ENCODE measurements at regions not wholly inside any gene's neighbourhood (a gene's known extent, or its start where the extent isn't known, plus 50 kb on each side); places are given as distances from the start of the nearest gene placed in this dataset.
"Not testable (repeated sequence)": the region's sequence is repeated elsewhere in the genome, so short reads cannot be mapped to it uniquely, and the experiment has no call there.

GRCh38 chr10:124150807-124151417 lies 57.5 kb upstream of the CHST15 start:
- Mint-ChIP-seq H3K9me3 (ENCODE audit: insufficient read depth) (no peaks in the 10 kb centered on the region), H3K27me3 (ENCODE audit: low read depth) (peaks cover 14% of the 10 kb centered on the region), H3K36me3 (ENCODE audit: low read depth) (no peaks in the 10 kb centered on the region), H3K27ac (peak overlapping the region; percentile 8), H3K4me3 (no peak overlapping the region), H3K4me1 (ENCODE audit: low read depth) (peaks cover 22% of the 10 kb centered on the region)
- ATAC-seq (no peak), DNase-seq (no peak)
- POLR2A ChIA-PET, result no interaction called here
- CTCF ChIA-PET, result no interaction called here

GRCh38 chr10:124150189-124150806 lies 56.9 kb upstream of the CHST15 start:
- Mint-ChIP-seq H3K9me3 (ENCODE audit: insufficient read depth) (no peaks in the 10 kb centered on the region), H3K27me3 (ENCODE audit: low read depth) (peaks cover 14% of the 10 kb centered on the region), H3K4me1 (ENCODE audit: low read depth) (peaks cover 22% of the 10 kb centered on the region), H3K36me3 (ENCODE audit: low read depth) (no peaks in the 10 kb centered on the region), H3K4me3 (no peak overlapping the region), H3K27ac (no peak overlapping the region)
- DNase-seq (no peak), ATAC-seq (no peak)
- ChIA-PET CTCF (no interaction called here), POLR2A (no interaction called here)

GRCh38 chr10:124149189-124150042 lies 56.0 kb upstream of the CHST15 start:
- POLR2A ChIA-PET, result no interaction called here
- no peaks in the 10 kb centered on the region for H3K36me3 Mint-ChIP-seq (ENCODE audit: low read depth)
- ATAC-seq (no peak), DNase-seq (no peak)
- H3K4me1 Mint-ChIP-seq (ENCODE audit: low read depth), result peaks cover 24% of the 10 kb centered on the region
- H3K4me3 Mint-ChIP-seq, result no peak overlapping the region
- H3K27me3 Mint-ChIP-seq (ENCODE audit: low read depth), result peaks cover 14% of the 10 kb centered on the region
- H3K9me3 Mint-ChIP-seq (ENCODE audit: insufficient read depth), result no peaks in the 10 kb centered on the region
- H3K27ac Mint-ChIP-seq, result no peak overlapping the region
- CTCF ChIA-PET, result no interaction called here

- CTCF ChIA-PET; H3K9me3 Mint-ChIP-seq (ENCODE audit: insufficient read depth); DNase-seq; ATAC-seq; H3K36me3 Mint-ChIP-seq (ENCODE audit: low read depth); POLR2A ChIA-PET; H3K4me3 Mint-ChIP-seq; H3K27ac Mint-ChIP-seq: not testable (repeated sequence)
- H3K4me1 Mint-ChIP-seq (ENCODE audit: low read depth), result peaks cover 24% of the 10 kb centered on the region
- H3K27me3 Mint-ChIP-seq (ENCODE audit: low read depth), result peaks cover 14% of the 10 kb centered on the region
These were observed 55.3 kb upstream of the CHST15 start for GRCh38 chr10:124148509-124149188.

- ATAC-seq (no peak), DNase-seq (no peak)
- ChIA-PET POLR2A (no interaction called here), CTCF (interaction anchor here (1.5 kb wide), 1 partner anchor 242 kb away, joined by 4 read pairs; no protein-coding TSS in a partner anchor)
- no peak overlapping the region for H3K4me3 Mint-ChIP-seq
- H3K36me3 Mint-ChIP-seq (ENCODE audit: low read depth), result no peaks in the 10 kb centered on the region
- no peaks in the 10 kb centered on the region for H3K9me3 Mint-ChIP-seq (ENCODE audit: insufficient read depth)
- no peak overlapping the region for H3K27ac Mint-ChIP-seq
- peaks cover 20% of the 10 kb centered on the region for H3K4me1 Mint-ChIP-seq (ENCODE audit: low read depth)
- H3K27me3 Mint-ChIP-seq (ENCODE audit: low read depth), result peaks cover 11% of the 10 kb centered on the region
These were observed 53.1 kb upstream of the CHST15 start for GRCh38 chr10:124146483-124146882.

- Mint-ChIP-seq H3K4me3 (no peak overlapping the region), H3K36me3 (ENCODE audit: low read depth) (no peaks in the 10 kb centered on the region), H3K9me3 (ENCODE audit: insufficient read depth) (no peaks in the 10 kb centered on the region), H3K27ac (no peak overlapping the region), H3K4me1 (ENCODE audit: low read depth) (peaks cover 20% of the 10 kb centered on the region), H3K27me3 (ENCODE audit: low read depth) (peaks cover 2% of the 10 kb centered on the region)
- CTCF ChIA-PET, result interaction anchor here (0.7 kb wide), 1 partner anchor 119 kb away, joined by 3 read pairs; no protein-coding TSS in a partner anchor
- ATAC-seq (no peak), DNase-seq (no peak)
- POLR2A ChIA-PET, result no interaction called here
These were observed 51.9 kb upstream of the CHST15 start for GRCh38 chr10:124145109-124145870.

- ChIA-PET POLR2A (no interaction called here), CTCF (no interaction called here)
- H3K36me3 Mint-ChIP-seq (ENCODE audit: low read depth), result no peaks in the 10 kb centered on the region
- H3K4me3 Mint-ChIP-seq, result no peak overlapping the region
- DNase-seq, result no peak
- no peaks in the 10 kb centered on the region for H3K9me3 Mint-ChIP-seq (ENCODE audit: insufficient read depth)
- H3K4me1 Mint-ChIP-seq (ENCODE audit: low read depth), result peaks cover 15% of the 10 kb centered on the region
- H3K27me3 Mint-ChIP-seq (ENCODE audit: low read depth), result peaks cover 5% of the 10 kb centered on the region
- no peak overlapping the region for H3K27ac Mint-ChIP-seq
- ATAC-seq, result no peak
These were observed 51.1 kb upstream of the CHST15 start for GRCh38 chr10:124144536-124144935.

- CTCF ChIA-PET, result no interaction called here
- Mint-ChIP-seq H3K27me3 (ENCODE audit: low read depth) (peaks cover 8% of the 10 kb centered on the region), H3K36me3 (ENCODE audit: low read depth) (no peaks in the 10 kb centered on the region), H3K9me3 (ENCODE audit: insufficient read depth) (no peaks in the 10 kb centered on the region), H3K4me1 (ENCODE audit: low read depth) (peaks cover 10% of the 10 kb centered on the region), H3K27ac (no peak overlapping the region), H3K4me3 (no peak overlapping the region)
- POLR2A ChIA-PET, result no interaction called here
- DNase-seq (no peak), ATAC-seq (no peak)
These were observed 50.3 kb upstream of the CHST15 start for GRCh38 chr10:124143721-124144120.

All from activated CD8-positive, alpha-beta T cell treated with anti-CD3 and anti-CD28 coated beads, Interleukin-2, amount 10 ng/mL, durations not matched to agents 7 days and 5 days (primary cell).